HG03460 (cell line): ENCODE measurements at regions not wholly inside any gene's neighbourhood (a gene's known extent, or its start where the extent isn't known, plus 50 kb on each side); places are given as distances from the start of the nearest gene placed in this dataset.
"Not testable (repeated sequence)": the region's sequence is repeated elsewhere in the genome, so short reads cannot be mapped to it uniquely, and the experiment has no call there.

Source experiments
- ATAC-seq: cut with Tn5 transposase; IDR thresholded peaks from one replicate; pipeline ENCODE4 v1.9.1; 2021; ENCODE audit not compliant: unreplicated experiment

DNA sequence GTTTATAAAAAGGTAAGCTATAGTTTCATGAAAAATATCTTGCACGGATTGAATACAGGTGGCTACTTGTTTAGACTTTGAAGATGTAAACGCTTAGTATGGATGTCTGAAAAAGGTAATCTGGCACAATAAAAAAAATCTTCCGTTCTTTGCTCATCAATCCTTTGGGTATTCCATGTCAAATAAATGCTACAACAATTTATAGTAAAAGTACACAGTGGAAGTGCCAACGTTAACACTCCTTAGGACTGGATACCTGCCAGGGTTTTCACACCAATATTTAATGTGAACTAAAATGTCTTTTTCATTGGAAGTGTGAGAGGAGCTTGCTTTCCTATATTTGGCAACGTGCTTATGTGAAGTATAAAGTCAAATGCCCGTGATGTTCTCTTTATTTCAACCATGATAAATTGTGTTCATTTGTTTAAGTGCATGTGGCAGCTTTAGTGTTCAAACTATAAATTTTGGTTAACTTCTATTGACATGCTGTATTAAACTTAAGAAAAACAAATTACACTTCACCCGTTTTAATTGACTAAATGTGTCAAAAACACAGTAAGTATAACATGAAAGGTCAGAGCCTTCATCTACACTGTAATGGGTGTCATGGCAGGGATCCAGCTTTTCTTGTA is 121.7 kb upstream of the HAND2 start:
- no peak for ATAC-seq

- ATAC-seq, result no peak
Observed at GRCh38 chr4:173647902-173648301, 117.9 kb upstream of the HAND2 start.

- ATAC-seq, result no peak
Observed at GRCh38 chr4:173642509-173642908, 112.5 kb upstream of the HAND2 start.

DNA sequence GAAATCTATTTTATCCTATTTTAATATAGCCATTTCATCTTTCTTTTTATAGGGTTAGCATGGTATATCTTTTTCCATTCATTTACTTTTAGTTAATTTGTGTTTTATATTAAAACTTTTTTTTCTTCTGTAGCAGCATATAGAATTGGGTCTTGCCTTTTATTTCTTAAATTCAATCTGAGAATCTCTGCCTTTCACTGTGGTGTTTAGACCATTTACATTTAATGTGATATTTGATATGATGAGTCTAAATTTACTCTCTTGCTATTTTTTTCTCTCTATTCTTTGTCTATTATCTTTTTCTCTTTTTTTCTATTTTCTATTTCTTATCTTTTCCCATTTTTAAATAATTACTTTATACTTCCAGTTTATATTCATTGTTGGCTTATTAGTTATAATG is 105.4 kb upstream of the HAND2 start:
- no peak for ATAC-seq

DNA sequence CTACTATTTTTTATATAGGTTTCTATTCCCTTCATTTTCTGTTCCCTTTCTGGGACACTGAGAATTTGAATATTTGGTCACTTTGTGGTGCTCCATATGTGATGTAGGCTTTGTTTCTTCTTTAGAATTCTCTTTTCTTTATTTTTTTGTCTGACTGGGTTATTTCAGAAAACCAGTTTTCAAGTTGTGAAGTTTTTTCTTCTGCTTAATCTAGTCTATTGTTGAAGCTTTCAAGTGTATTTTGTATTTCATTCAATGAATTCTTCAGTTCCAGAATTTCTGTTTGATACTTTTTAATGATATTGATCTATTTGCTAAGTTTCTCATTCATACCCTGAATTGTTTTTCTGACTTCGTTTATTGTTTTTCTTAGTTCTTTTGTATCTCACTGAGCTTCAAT is 96.2 kb upstream of the HAND2 start:
- ATAC-seq, result no peak

DNA sequence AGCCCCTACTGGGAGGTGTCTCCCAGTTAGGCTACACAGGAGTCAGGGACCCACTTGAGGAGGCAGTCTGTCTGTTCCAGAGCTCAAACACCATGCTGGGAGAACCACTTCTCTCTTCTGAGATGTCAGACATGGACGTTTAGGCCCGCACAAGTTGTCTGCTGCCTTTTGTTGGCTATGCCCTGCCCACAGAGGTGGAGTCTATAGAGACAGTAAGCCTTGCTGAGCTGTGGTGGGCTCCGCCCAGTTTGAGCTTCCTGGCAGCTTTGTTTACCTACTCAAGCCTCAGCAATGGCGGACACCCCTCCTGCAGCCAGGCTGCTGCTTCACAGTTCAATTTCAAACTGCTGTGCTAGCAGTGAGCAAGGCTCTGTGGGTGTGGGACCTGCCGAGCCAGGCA is 88.6 kb upstream of the HAND2 start:
- not testable (repeated sequence) for ATAC-seq

DNA sequence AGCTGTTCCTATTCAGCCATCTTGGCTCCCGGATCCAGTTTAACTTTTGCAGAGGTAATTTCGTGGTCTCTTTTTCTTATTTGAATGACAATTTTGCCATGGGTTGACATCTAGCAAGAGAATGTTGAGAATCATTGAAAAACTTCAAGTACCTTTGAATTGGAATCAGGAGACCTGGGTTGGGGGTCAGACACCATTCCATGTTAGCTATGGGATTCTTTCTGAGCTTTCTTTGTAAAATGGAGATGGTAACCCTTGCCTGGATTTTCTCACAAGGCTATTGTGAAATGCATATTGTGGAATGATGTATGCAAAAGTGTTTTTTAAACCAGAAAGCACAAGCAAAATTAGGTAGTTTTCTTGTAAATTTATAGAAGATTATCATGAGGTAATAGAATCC is 79.1 kb upstream of the HAND2 start:
- no peak for ATAC-seq

- ATAC-seq, result not testable (repeated sequence)
Observed at GRCh38 chr4:173608632-173609031, 78.6 kb upstream of the HAND2 start.

GRCh38 chr4:173591760-173592159 is 61.7 kb upstream of the HAND2 start:
- ATAC-seq, result no peak

DNA sequence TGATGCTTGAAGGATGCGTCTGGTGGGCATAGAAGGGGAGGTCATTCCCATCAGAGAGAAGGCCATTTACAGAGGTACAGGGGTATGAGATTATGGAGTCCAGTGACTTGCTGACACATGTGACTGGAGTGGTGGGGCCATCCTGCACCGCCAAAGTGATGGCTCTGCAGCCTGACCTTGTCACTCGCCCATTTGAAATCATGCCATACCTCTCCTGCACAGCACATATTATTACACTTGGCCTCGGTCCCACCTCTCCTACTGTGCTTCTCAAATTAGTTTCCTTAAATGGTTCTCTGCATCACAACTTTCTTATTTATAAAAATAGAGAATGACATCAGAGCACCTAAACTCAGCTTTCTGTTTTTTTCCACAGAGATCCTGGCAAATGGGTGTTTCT is 60.7 kb upstream of the HAND2 start:
- no peak for ATAC-seq

DNA sequence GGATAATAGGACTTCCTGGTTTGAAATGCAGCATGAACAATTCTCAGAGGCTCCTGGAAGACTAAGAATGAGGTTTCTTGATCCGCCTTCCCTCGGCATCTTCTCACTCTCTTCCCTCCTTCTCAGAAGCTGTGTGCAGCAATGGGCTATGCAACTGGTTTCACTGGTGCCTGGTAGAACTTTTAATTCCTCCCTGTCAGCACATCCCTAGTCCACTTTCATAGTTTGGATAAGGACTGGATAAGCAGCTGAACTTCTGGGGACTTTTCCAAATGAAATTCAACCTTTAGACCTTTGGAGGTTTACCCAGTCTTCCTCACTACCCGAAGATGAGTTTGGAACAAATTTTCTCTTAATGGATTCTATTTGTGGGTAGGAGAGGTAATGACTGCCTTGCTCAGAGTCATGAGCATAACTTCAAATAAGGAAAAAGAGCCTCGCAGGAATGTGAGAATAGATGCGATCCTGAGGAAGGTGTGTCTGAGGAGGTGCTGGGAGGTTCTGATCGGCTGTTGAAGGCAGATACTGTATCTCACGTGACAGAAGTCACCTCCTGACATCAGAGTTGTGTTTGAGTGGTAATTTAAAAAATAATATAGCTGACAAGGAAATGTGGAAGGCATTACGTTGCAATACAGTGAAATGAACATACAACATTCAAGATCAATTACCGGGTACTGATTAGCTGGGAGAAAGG is 56.0 kb upstream of the HAND2 start:
- ATAC-seq, result no peak

GRCh38 chr4:173584506-173584905 is 54.5 kb upstream of the HAND2 start:
- ATAC-seq, result no peak
